ENCODE measurements at regions not wholly inside any gene's neighbourhood (a gene's known extent, or its start where the extent isn't known, plus 50 kb on each side); places are given as distances from the start of the nearest gene placed in this dataset.

DNA sequence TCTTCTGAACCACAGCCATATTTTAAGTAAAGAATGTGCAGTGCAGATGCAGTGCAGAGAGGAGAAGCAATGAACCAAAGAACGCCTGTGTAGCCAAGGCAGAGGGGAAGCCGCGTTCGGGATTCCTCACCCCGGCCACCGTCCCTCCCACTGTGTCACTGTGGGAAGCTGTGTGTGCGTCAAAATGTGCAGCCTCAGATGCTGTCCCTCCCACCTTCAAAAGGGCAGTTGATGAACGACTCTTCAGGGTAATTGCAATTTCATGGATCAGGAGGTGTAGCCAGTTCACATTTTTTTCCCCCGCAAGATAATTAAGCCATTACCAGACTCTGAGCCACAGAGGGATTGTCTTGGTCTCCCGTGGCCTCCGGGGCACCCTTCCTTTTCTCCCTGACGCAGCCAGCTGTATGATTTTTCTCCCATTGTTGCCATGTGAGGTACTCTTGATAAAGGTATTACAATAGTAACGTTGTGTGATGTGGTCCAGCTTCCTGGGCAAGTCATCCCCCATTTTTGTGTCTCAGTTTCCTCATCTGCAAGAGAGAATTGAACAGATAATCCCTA is 190.0 kb downstream of the FOXL1 start:
- DNase-seq (ENCODE audit: low read depth in 1 of 2, low spot score in 1 of 2): no peak

DNA sequence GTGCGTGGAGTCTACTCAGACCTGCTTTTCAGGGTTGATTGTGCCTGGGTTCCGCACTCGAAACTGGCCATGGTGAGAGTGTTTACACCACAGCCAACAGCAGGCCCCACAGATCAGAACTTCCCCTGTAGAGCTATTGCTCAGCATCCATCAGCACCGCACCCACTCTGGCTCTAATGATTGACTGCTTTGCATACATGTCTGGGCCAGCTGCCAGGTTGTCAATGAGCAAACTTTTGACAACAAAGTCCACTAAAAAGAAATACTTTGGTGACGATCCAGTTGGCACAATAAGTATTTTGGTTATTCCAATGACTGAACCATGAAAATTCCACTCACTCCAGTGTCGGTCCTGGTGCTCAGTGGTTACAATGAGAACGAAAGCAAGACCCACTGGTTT is 190.7 kb downstream of the FOXL1 start:
- DNase-seq (ENCODE audit: low read depth in 1 of 2, low spot score in 1 of 2): no peak

DNA sequence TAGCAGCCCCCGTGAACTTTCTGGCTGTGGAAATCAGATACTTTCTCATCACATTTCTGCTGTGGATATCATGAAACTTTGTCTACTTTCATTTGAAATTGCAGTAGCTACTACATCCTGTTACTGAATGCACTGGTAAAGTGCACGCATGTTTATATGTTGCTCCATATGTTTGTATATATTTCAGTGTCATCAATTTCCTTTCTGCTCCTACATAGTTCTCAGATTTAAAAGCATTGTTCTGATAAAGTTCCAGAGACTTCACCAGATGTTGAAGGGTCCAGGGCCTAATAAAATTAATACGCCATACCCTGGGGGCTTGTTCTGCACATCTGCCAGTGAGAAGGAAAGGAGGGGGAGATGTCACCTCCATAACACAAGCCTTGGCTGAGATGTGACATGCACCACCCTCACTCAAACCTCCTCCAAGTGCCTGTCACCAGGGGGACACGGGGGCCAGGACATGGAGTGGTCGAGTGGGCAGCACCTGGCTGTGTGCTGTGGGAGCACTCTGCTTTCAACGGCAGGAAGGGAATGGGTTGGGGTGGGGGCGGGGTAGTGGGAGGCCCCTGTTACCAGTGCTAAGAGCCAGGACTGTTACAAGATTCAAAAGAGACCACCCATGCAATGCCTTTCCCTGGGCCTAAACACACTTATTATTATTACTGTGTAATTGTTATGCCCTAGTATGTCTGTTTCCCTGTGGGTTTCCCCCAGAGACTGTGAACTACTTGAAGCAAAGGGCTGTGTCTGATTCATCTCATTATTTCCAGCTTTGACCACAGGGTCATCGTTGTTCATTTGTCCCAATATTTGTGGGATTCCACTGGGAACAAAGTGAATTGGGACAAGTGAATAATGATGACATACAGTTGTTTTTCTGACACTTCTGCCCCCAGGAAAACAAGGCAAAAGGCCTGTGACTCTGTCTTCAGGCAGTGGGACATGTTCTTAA is 193.4 kb downstream of the FOXL1 start:
- no peak for DNase-seq (ENCODE audit: low read depth in 1 of 2, low spot score in 1 of 2)

DNA sequence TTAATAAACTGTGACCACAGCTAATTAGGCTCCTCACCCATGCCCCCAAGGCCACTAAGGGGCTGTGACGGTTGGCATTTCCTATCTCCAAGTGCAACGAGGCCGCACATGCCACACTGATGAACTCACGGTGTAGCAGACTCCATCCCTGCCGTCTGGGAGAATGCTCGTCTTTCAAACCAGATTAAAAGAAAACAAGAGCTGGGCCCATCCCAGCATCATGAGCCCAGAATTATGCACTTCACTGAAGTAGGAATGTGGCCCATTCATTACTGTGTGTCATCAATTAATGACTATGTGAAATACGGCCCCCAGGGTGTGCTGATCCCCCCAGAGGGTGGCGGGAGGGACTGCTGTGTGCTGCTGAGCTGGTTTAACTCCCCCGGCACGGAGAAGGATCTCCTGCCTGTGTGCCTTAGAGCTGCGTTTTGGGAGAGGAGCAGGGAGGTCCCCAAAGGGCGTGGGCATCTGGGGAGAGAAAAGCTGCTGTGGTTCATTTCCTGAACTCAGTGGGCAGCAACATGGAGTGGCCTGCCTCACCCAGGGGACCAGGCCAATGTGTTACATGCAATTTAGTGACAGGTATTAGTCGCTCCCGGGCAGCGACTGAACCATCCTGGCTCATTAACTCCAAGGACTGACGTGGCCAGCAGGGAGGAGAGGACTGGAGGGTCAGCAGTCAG is 194.5 kb downstream of the FOXL1 start:
- no peak for DNase-seq (ENCODE audit: low read depth in 1 of 2, low spot score in 1 of 2)

DNA sequence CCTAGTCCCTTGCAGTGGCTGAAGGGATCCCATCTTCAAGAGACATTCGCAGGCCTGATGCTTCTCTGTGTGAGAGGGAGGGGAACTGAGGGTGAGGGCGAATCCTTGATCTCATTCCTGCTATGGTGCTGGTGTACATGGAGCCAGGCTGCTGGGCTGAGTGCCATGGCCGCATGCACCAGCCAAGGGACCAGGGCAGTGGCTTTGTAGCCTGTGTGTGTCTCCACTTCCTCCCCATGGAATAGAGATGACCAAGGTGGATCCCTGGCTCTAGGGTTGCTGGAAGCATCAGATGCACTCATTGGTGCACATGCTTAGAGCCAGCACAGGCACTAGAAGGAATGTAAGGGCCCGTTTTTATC is 195.0 kb downstream of the FOXL1 start:
- no peak for DNase-seq (ENCODE audit: low read depth in 1 of 2, low spot score in 1 of 2)

DNA sequence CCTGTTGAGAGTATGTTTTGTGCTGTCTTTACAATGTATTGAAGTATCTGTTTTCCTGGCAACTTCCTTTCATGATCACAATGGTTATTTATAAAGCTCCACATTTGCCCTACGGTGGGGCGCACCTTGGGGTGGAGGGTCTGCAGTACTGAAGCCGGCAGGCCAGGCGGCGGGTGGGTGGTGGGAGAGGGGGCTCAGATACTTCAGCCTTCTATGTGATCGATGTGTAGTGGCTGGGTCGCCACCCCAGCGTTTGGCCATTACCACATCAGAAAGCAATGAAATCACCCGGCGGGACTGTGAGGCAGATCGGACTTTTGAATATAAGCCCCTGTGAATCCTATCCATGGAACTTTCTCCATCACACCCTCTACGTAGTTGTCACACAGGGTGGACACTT is 196.6 kb downstream of the FOXL1 start:
- no peak for DNase-seq (ENCODE audit: low read depth in 1 of 2, low spot score in 1 of 2)

DNA sequence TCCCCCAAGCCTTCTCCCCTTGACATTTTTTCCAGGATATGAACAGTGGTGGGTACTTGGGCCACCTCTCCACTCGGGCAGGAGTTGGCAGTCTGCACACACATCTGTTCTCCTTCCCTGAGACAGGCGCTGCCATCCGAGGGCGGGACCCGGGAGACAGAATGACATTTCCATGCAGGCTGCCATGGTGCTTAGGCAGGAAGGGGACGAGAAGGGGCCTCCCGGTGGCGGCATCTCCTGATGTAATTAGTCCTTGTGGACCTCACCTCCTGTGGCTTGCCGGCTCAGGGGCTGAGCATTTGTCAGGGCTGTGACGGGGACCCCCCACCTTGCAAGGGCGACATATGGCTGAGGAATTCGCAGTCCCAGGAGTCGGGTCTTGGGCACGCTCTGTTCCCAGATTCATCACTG is 197.2 kb downstream of the FOXL1 start:
- no peak for DNase-seq (ENCODE audit: low read depth in 1 of 2, low spot score in 1 of 2)

DNA sequence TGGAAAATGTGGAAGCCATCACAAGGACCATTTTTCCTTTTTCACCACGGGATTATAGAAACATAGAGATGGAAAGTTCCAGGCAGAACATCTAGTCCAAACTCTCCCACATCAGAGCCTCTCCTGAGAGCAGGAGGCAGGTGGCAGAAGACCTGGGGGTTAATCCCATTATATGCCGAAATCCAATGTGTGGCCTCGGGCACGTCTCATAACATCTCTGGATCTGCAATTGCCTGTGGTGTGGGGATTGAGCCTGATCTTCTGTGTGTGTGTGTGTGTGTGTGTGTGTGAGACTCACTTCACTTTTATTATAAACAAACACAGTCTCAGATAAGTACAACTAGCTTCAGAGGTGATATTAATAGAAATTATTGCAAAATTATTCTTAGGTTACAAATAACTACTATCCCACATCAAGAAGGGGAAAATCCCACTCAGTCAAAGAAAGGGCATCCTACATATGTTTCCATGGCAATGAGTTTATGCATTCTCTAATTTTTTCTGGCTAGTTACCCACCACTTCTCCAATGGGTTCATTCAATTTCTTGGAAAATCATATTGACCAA is 199.1 kb downstream of the FOXL1 start:
- DNase-seq (ENCODE audit: low read depth in 1 of 2, low spot score in 1 of 2): no peak

DNA sequence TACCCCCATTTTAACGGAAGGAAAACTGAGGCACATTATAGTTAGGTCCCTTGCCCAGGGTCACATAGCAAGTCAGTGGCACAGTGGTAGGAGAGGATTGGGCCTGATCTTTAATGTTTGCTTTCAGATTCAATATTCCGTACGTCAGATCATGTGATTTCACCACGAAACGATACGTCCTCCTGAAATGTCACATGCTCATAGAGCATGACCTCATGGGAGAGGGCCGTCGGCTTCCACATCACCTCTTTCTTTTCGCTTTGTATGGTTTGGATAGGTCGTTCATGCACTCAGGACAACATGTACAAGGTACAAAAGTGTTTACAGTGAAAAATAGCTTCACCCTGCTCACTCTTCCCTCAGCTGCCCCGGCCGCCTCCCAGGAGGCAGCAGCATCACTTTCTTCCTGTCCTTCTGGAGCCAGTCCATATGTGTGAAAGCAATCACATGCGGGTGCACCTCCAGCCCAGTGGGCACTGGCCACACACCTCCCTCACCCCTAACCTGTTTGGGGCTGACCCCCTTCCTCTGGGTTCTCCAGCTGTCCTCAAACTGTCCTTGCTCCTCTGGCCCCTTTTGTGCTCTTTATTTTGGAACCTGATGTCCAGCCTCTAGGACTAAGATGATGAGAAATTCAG is 199.9 kb downstream of the FOXL1 start:
- DNase-seq (ENCODE audit: low read depth in 1 of 2, low spot score in 1 of 2): no peak

DNA sequence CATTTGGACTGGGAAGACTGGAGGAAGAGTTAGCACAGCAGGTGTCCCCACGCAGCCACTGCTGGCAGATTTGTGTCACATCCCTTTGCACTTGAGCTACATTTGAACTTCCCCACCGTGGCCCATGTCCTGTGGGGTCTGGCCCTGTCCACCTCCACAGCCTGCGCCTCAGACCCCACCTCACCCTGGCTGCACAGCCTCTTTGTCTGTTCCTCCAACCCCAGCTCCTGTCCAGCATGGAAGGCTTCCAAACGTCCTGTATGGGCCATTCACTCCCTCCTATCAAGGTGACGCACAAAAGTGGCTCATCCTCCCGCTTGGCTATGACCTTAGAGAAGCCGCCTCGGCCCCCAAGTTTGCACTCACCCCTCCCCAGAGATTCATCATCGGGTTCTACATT is 200.6 kb downstream of the FOXL1 start:
- DNase-seq (ENCODE audit: low read depth in 1 of 2, low spot score in 1 of 2): no peak

DNA sequence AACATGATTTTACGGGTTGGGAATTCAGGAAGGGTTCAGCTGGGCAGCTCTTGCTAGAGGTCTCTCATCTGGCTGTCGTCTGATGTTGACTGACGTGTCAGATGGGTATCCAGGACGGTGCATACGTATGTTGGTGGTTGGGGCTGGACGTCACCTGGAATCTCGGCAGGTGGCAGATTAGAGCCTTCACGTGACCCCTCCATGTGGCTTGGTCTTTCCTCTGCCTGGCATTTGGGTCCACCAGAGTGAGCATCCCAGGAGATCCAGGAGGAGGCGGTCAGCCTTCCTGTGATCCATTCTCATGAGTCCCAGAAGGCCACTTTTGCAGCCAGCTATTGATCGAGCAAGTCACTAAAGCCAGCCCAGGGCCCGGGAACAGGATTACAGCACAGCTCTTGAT is 202.7 kb downstream of the FOXL1 start:
- DNase-seq (ENCODE audit: low read depth in 1 of 2, low spot score in 1 of 2): no peak

DNA sequence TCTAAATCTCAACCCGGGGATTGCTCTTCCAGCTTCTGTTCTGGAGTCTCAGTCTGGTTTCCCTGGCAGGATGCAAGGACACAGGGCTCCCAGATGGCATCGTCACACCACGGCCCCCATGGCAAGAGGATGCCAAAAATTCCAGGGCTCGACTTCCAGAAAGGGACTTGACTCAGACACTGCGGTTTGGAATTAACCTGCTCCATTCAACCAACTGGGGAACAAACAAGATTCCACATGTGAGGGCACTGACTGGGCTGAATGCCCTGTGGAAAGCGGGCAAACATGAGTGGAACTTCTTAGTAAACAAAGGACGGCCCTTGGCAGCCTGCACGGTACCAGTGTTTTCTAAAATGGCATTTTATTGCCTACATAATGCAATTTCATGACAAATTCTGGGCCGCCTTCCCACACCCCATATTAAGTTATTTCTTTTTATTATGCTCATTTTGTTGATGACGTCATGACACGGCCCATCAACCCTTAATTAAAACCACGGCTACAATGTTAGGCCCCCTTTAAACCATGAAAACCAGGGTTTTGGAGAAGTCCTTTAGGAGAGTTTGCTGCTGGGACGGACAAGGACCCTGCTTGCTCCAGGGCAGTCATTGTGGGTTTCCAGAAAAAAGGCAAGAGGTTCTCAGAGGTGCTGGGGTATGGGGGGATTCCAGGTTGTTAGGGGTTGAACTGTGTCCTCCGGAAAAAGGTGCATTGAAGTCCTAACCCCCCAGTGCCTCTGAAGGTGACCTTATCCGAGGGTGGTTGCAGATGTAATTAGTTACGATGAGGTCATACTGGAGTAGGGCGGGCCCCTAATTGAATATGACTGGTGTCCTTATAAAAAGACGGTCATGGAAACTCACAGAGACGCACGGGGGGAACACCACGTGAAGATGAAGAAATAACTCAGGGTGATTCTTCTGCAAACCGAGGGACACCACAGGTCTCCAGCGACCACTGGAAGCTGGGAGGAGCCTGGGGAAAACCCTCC is 205.6 kb downstream of the FOXL1 start:
- DNase-seq (ENCODE audit: low read depth in 1 of 2, low spot score in 1 of 2): no peak

DNA sequence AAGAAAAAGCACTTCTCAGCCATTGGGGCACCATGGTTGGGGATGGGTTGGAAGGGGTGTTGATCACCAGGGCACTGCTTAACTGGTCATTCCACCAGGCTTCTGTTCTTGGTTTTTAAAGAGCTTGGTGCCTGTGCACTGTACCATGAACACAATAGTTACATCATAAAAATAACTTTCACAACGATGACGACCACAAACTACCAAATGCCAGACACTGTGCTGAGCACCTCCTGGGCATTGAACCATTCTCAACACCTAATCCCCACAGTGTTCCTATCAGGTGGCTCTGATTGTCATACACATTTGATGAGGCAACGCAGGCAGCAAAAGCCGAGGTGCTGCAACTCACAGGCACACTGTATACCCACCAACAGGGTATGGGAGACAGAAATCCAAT is 208.0 kb downstream of the FOXL1 start:
- DNase-seq (ENCODE audit: low read depth in 1 of 2, low spot score in 1 of 2): no peak

DNA sequence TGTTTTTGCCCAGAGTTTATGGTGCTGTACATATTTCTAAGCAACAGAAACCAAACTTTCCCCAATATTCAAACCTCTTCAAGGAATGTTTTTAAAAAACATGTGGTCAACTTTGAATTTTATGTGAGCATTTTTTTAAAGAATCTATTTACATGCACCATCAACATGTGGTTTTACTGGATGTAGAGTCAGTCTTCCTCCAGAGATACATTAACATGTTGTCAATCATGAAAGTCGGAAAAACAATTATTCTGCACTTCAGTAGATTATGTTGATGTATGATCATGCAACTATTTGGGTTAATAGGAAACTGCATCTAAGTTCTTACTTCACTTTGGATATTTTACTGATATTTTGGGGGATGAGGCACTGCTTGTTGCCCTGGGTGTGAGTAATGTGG is 208.6 kb downstream of the FOXL1 start:
- no peak for DNase-seq (ENCODE audit: low read depth in 1 of 2, low spot score in 1 of 2)

DNA sequence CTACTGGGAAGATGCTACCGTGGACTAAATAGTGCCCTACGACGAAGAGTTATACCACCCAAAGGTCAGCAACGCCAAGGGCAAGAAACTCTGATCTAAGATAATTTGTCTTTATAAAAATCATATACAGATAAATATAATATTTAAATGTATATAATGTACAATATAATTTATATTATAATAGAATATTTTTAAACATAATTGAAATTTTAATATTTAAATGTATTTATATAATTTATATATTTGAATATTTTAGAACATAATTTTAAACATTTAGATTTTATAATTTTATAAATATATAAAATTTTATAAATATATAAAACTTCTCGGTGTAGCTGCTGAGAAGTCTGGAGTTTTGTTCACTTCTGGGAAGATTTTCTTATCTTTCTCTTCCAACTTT is 209.2 kb downstream of the FOXL1 start:
- DNase-seq (ENCODE audit: low read depth in 1 of 2, low spot score in 1 of 2): no peak

DNA sequence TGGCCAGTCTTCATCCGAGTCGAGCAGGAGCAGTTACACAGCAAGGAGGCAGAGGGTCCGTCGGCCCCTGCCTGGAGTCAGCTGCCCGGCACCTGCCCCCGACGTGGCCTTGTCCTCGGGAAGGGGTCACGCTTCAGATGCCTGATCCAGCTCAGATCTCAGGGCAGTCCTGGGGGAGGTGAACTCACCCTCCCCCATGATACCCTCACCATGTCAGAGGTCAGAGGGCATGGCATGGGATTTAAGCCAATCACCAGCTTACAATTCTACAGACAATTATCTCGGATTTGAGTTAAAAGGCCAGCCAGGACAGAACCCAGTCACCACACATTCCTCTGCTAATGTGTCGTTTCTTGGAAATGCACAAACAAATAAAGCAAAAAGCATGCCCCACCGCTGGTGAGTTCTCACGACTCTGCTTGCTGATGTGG is 211.3 kb downstream of the FOXL1 start:
- DNase-seq (ENCODE audit: low read depth in 1 of 2, low spot score in 1 of 2): no peak

DNA sequence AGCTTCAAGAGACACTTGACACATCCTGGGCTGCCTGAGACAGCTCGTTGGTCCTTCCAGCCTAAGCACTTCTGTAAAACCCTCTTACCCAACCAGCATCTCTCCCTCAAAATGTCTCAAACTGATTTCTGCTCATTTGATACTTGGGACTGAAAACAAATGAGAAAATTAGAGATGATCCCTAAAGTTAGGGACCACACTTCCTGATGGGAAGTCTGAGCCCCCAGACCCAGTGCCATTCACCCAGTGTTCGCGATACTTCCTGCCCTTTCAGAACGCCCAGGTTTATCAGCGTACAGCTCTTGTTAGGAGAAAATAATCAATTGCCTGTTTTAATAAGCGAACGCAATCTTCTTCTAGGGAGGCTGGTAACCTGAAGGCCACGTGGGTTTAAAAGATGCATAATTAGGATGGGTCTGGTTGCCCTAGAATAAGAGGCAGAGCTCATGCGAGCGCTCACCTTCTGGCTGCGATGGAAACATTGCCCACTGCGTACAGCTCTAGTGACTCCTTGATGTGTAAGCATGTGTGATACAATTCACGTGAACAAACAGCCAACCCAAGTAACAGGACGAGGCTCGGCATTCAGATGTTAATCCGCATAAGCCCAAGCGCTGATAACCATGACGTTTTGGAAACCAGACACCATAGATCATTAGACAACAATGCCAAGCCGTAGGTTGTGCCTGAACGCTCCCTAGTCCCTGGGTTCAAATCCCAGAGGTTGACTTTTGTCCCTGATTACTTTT is 213.1 kb downstream of the FOXL1 start:
- no peak for DNase-seq (ENCODE audit: low read depth in 1 of 2, low spot score in 1 of 2)

DNA sequence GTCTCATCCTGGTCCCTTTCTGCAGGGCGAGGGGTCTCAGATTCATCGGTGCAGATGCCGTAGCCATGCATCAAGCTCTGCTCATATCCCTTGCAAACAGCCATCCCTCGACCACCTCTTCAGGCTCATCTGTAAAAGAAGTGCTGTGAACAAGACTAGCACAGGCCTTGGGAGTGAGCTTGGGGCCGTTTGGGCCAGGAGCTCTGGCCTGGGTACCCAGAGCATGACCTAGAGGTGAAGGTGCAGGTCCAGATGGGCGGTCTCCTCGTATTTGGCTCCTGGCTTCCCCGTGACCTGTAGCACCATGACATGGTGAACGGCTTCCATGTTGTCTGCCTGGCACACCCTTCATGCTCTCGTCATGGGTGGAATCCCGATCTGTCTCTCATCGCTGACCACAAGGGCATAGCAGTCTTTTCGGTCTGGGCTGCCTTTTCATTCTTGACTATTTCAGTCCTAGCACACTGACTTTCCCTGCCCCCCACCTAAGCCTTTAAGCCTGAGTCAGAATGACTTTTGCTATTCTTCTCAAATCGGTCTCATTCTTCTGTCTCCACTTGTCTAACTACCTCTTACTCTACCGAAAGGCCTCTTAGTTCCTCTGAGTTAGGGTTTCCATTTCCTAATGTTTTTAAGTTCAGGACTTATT is 216.0 kb downstream of the FOXL1 start:
- no peak for DNase-seq (ENCODE audit: low read depth in 1 of 2, low spot score in 1 of 2)

DNA sequence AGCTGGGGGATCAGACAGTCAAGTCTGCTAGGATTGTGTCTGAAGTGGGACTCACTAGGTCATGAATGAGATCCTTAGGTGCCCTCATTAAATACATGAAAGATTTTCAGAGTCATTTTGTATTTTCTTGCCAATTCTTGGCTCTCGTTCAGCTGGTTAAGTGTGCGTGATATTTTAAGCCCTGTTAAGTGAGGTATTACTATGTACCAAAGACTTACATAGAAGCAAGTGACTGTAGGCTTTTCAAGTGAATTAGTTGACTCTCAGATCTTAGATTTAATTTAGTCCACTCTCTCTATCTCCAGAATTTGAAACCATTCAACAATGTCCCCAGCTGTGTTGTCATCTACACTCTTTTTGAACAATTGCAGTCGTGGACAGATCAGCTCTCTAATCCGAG is 219.4 kb downstream of the FOXL1 start:
- DNase-seq (ENCODE audit: low read depth in 1 of 2, low spot score in 1 of 2): no peak
